Right lobe of liver (tissue), 4 donors: ENCODE measurements at regions not wholly inside any gene's neighbourhood (a gene's known extent, or its start where the extent isn't known, plus 50 kb on each side); places are given as distances from the start of the nearest gene placed in this dataset.

ENCODE experiments used
- POLR2A ChIP-seq: fragments of 450-650 bp; IDR thresholded peaks from one replicate; pipeline ENCODE4 v1.6.1; 2017; ENCODE audit warnings: antibody characterized with exemption, mild to moderate bottlenecking
- TF ChIP-seq, protein P1 (sequence below), 4 donors: fragments of 200-600 bp in 3 of 4; fragments of 450-650 bp in 1 of 4; IDR thresholded peaks; one replicate each; pipeline versions ENCODE4 v1.5.1 to v1.8.0; 2016 to 2022; ENCODE audit warnings: antibody characterized with exemption in 4 of 4, mild to moderate bottlenecking in 2 of 4
- donor health status: DM: no; HTN: no; CAD: no.
- donor health status: DM: no; HTN: no; CAD: no.
- donor health status: DM: no; HTN: yes; CAD: no.

GRCh38 chr16:26526633-26527032 lies 540.1 kb upstream of the C16orf82 start:
- no peak for TF ChIP-seq POLR2A
- TF ChIP-seq, protein P1, sequence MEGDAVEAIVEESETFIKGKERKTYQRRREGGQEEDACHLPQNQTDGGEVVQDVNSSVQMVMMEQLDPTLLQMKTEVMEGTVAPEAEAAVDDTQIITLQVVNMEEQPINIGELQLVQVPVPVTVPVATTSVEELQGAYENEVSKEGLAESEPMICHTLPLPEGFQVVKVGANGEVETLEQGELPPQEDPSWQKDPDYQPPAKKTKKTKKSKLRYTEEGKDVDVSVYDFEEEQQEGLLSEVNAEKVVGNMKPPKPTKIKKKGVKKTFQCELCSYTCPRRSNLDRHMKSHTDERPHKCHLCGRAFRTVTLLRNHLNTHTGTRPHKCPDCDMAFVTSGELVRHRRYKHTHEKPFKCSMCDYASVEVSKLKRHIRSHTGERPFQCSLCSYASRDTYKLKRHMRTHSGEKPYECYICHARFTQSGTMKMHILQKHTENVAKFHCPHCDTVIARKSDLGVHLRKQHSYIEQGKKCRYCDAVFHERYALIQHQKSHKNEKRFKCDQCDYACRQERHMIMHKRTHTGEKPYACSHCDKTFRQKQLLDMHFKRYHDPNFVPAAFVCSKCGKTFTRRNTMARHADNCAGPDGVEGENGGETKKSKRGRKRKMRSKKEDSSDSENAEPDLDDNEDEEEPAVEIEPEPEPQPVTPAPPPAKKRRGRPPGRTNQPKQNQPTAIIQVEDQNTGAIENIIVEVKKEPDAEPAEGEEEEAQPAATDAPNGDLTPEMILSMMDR (IDR thresholded peaks at IDR 0.05): no peak
